ENCODE measurements at regions not wholly inside any gene's neighbourhood (a gene's known extent, or its start where the extent isn't known, plus 50 kb on each side); places are given as distances from the start of the nearest gene placed in this dataset.

- TF ChIP-seq PATZ1 (CRISPR knock-in tag; IDR thresholded peaks at IDR 0.05; ENCODE audit: borderline replicate concordance) (no peak), ZNF8 (CRISPR knock-in tag; IDR thresholded peaks at IDR 0.05) (no peak), RARB (CRISPR knock-in tag; IDR thresholded peaks at IDR 0.05) (no peak), TOX (CRISPR knock-in tag; IDR thresholded peaks at IDR 0.05; ENCODE audit: borderline replicate concordance) (no peak), ZFP3 (CRISPR knock-in tag; IDR thresholded peaks at IDR 0.05) (no peak), PPARA (CRISPR knock-in tag; IDR thresholded peaks at IDR 0.05; ENCODE audit: borderline replicate concordance) (no peak), CSDC2 (CRISPR knock-in tag; IDR thresholded peaks at IDR 0.05) (no peak), POU6F1 (CRISPR knock-in tag; IDR thresholded peaks at IDR 0.05; ENCODE audit: borderline replicate concordance, low read depth) (no peak), ARNTL (CRISPR knock-in tag; IDR thresholded peaks at IDR 0.05; ENCODE audit: borderline replicate concordance, low read depth) (no peak), TCF4 (CRISPR knock-in tag; IDR thresholded peaks at IDR 0.05; ENCODE audit: borderline replicate concordance) (no peak), CREB5 (CRISPR knock-in tag; IDR thresholded peaks at IDR 0.05; ENCODE audit: low read depth) (no peak), ESRRG (CRISPR knock-in tag; IDR thresholded peaks at IDR 0.05) (no peak), ZNF70 (CRISPR knock-in tag; IDR thresholded peaks at IDR 0.05) (no peak), BACH2 (CRISPR knock-in tag; IDR thresholded peaks at IDR 0.05; ENCODE audit: borderline replicate concordance) (no peak)
Measured at GRCh38 chrX:149074398-149074797, 430.7 kb downstream of the IDS start.

Measured in SK-N-SH treated with all-trans-retinoic acid at 6 μM for 48 hours (cell line).